CD14-positive monocyte (primary cell): ENCODE measurements at regions not wholly inside any gene's neighbourhood (a gene's known extent, or its start where the extent isn't known, plus 50 kb on each side); places are given as distances from the start of the nearest gene placed in this dataset.
"Not testable (repeated sequence)": the region's sequence is repeated elsewhere in the genome, so short reads cannot be mapped to it uniquely, and the experiment has no call there.

Experiments
- DNase-seq, 3 donors: peaks; one replicate each; pipeline ENCODE4 v3.0.0-alpha.2; 2011 to 2022
- H2AFZ ChIP-seq: 2 replicates; pipeline ENCODE4 v1.6.0; 2012; ENCODE audit warnings: mild to moderate bottlenecking, low read depth, low read length, inconsistent platforms; ENCODE audit not compliant: insufficient read depth, poor library complexity, severe bottlenecking
- H3K27ac ChIP-seq, 2 donors: 1 replicate in 1 of 2; 2 replicates in 1 of 2; pipeline ENCODE4 v1.5.1; 2012 to 2013; ENCODE audit warnings: low read length in 2 of 2, control low read depth in 1 of 2, inconsistent platforms in 1 of 2, low read depth in 1 of 2, mild to moderate bottlenecking in 1 of 2
- H3K27me3 ChIP-seq, 2 donors: one replicate each; pipeline versions ENCODE4 v1.6.0 to v1.6.1; 2011 to 2013; ENCODE audit warnings: low read length in 2 of 2; ENCODE audit not compliant: control insufficient read depth in 2 of 2, insufficient read depth in 2 of 2
- H3K36me3 ChIP-seq, 2 donors: replicated peaks in 1 of 2; 1 replicate in 1 of 2; 2 replicates in 1 of 2; pipeline versions ENCODE4 v1.5.1 to v1.6.1; 2012 to 2013; ENCODE audit warnings: low read length in 2 of 2, control low read depth in 1 of 2, inconsistent platforms in 1 of 2, mild to moderate bottlenecking in 1 of 2; ENCODE audit not compliant: insufficient read depth in 2 of 2, control insufficient read depth in 1 of 2
- H3K4me1 ChIP-seq, 2 donors: 1 replicate in 1 of 2; 2 replicates in 1 of 2; pipeline versions ENCODE4 v1.5.1 to v1.6.1; 2012 to 2013; ENCODE audit warnings: low read length in 2 of 2, control low read depth in 1 of 2, inconsistent platforms in 1 of 2, mild to moderate bottlenecking in 1 of 2, moderate library complexity in 1 of 2; ENCODE audit not compliant: insufficient read depth in 2 of 2, control insufficient read depth in 1 of 2
- H3K4me2 ChIP-seq: replicated peaks from 2 replicates; pipeline ENCODE3; 2012; ENCODE audit warnings: low read length, moderate library complexity, mild to moderate bottlenecking; ENCODE audit not compliant: poor library complexity, severe bottlenecking; ENCODE audit errors: extremely low read depth
- H3K4me3 ChIP-seq, 3 experiments: fragments of 200-600 bp in 1 of 3; sonication (generic) in 1 of 3; replicated peaks in 1 of 3; 1 replicate in 2 of 3; 2 replicates in 1 of 3; pipeline ENCODE4 v1.5.1; 2011 to 2013; ENCODE audit warnings: low read length in 3 of 3, mild to moderate bottlenecking in 3 of 3, control low read depth in 2 of 3, low read depth in 2 of 3, inconsistent platforms in 1 of 3, moderate library complexity in 1 of 3
- H3K79me2 ChIP-seq: 2 replicates; pipeline ENCODE4 v1.6.0; 2012; ENCODE audit warnings: mild to moderate bottlenecking, control low read depth, inconsistent platforms, low read length, moderate library complexity; ENCODE audit not compliant: insufficient read depth
- H3K9ac ChIP-seq: 2 replicates; pipeline ENCODE4 v1.6.0; 2017; ENCODE audit warnings: low read length, mild to moderate bottlenecking; ENCODE audit not compliant: insufficient read depth, poor library complexity, severe bottlenecking
- H3K9me3 ChIP-seq, 2 donors: replicated peaks in 1 of 2; 1 replicate in 1 of 2; 2 replicates in 1 of 2; pipeline versions ENCODE4 v1.5.1 to v1.6.1; 2012 to 2013; ENCODE audit warnings: low read length in 2 of 2, control low read depth in 1 of 2; ENCODE audit not compliant: control insufficient read depth in 1 of 2, insufficient read depth in 1 of 2
- H4K20me1 ChIP-seq: 2 replicates; pipeline ENCODE4 v1.6.0; 2012; ENCODE audit warnings: mild to moderate bottlenecking, low read length, control low read depth, moderate library complexity; ENCODE audit not compliant: insufficient read depth
- H3K27ac Mint-ChIP-seq, 7 donors: one replicate each; pipeline ENCODE4 v1.8.0; 2020; ENCODE audit warnings: mild to moderate bottlenecking in 7 of 7, mixed read lengths in 7 of 7, moderate library complexity in 6 of 7, inconsistent platforms in 2 of 7
- H3K27me3 Mint-ChIP-seq, 3 donors: one replicate each; pipeline ENCODE4 v1.8.0; 2021 to 2022; ENCODE audit warnings: low read depth in 3 of 3, mild to moderate bottlenecking in 3 of 3, mixed read lengths in 3 of 3, moderate library complexity in 3 of 3, inconsistent platforms in 1 of 3
- H3K36me3 Mint-ChIP-seq, 2 donors: one replicate each; pipeline ENCODE4 v1.8.0; 2020; ENCODE audit warnings: mixed read lengths in 2 of 2, inconsistent platforms in 1 of 2, mild to moderate bottlenecking in 1 of 2
- H3K4me1 Mint-ChIP-seq: one replicate; pipeline ENCODE4 v1.8.0; 2020; ENCODE audit warnings: mild to moderate bottlenecking, mixed read lengths
- H3K4me3 Mint-ChIP-seq, 2 donors: one replicate each; pipeline ENCODE4 v1.8.0; 2020; ENCODE audit warnings: mild to moderate bottlenecking in 2 of 2, mixed read lengths in 2 of 2, moderate library complexity in 1 of 2
- H3K9me3 Mint-ChIP-seq, 7 donors: one replicate each; pipeline ENCODE4 v1.8.0; 2020 to 2022; ENCODE audit warnings: mixed read lengths in 7 of 7, mild to moderate bottlenecking in 6 of 7, moderate library complexity in 6 of 7, inconsistent platforms in 2 of 7
- WGBS: methylation state at CpG from one replicate; pipeline ENCODE4 v1.1.5; 2013; ENCODE audit warnings: missing lambda C conversion rate; ENCODE audit not compliant: insufficient coverage; 5-methylcytosine and 5-hydroxymethylcytosine counted together
- intact Hi-C, 2 donors: fragments of 100-400 bp; cut with micrococcal nuclease; formaldehyde crosslinking; loops; one replicate each; pipeline versions ENCODE4 v1.15.0 to v1.15.1; 2023
- TF ChIP-seq, protein P1 (sequence below): fragments of 200-600 bp; IDR thresholded peaks from one replicate; pipeline ENCODE4 v1.8.0; 2022; ENCODE audit warnings: antibody characterized with exemption, mild to moderate bottlenecking

DNA sequence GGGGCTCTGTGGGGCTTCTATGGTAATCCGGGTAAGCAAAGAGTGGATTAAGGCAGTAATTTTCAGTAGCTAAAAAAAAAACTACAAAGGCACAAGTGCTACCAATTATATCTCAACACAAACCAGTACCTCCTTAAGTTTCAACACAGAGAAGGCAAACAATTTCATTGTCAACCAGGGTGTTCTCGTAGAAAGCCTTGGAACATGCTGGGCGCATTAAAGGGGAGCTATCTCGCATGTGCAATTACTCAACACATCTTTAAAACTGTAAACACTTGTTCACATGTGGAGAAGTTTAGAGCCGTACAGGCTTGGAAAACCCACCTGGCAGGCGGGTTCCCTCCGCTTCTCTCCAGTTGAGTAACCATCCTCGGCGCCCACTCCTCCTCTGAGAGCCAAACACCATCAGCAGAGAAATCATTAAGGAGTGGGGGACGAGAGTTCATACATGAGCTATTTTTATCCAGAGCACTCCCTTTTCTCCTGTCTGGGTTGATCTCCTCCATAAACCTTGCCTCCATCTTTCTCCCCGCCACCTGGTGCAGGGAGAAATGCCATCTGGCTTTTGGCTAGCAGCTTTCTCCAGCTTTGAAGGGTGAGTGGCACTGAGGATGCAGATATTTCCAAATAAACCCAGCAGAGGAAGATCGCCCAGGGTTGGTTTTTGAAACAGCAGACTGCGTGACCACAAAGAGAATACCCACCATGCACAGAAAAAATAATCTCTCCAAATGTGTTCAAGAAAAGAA, 287.1 kb downstream of the WDR11 start:
- 100% methylated on average over 1 of the region's 13 CpGs for WGBS
- H4K20me1 ChIP-seq = no peaks in the 10 kb centered on the region
- Mint-ChIP-seq H3K27me3 (peaks cover 0 to 6% (median 0%) of the 10 kb centered on the region in 3 donors), H3K36me3 (no peaks in the 10 kb centered on the region), H3K4me3 (no peak overlapping the region), H3K27ac (no peak overlapping the region), H3K9me3 (peaks cover 3 to 17% (median 13%) of the 10 kb centered on the region in 7 donors), H3K4me1 (no peaks in the 10 kb centered on the region)
- no peak for DNase-seq
- no peaks in the 10 kb centered on the region for H3K4me1 ChIP-seq
- H3K4me2 ChIP-seq = no peak overlapping the region
- intact Hi-C loops = no loop called here
- H3K36me3 ChIP-seq = no peaks in the 10 kb centered on the region
- no peaks in the 10 kb centered on the region for H3K79me2 ChIP-seq
- H3K27me3 ChIP-seq = no peaks in the 10 kb centered on the region
- no peak overlapping the region for H3K9ac ChIP-seq
- no peak overlapping the region for H3K4me3 ChIP-seq
- TF ChIP-seq, protein P1, sequence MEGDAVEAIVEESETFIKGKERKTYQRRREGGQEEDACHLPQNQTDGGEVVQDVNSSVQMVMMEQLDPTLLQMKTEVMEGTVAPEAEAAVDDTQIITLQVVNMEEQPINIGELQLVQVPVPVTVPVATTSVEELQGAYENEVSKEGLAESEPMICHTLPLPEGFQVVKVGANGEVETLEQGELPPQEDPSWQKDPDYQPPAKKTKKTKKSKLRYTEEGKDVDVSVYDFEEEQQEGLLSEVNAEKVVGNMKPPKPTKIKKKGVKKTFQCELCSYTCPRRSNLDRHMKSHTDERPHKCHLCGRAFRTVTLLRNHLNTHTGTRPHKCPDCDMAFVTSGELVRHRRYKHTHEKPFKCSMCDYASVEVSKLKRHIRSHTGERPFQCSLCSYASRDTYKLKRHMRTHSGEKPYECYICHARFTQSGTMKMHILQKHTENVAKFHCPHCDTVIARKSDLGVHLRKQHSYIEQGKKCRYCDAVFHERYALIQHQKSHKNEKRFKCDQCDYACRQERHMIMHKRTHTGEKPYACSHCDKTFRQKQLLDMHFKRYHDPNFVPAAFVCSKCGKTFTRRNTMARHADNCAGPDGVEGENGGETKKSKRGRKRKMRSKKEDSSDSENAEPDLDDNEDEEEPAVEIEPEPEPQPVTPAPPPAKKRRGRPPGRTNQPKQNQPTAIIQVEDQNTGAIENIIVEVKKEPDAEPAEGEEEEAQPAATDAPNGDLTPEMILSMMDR = no peak
- no peak overlapping the region for H3K27ac ChIP-seq
- no peak overlapping the region for H2AFZ ChIP-seq
- H3K9me3 ChIP-seq = peaks cover 2 to 3% of the 10 kb centered on the region in 2 donors

DNA sequence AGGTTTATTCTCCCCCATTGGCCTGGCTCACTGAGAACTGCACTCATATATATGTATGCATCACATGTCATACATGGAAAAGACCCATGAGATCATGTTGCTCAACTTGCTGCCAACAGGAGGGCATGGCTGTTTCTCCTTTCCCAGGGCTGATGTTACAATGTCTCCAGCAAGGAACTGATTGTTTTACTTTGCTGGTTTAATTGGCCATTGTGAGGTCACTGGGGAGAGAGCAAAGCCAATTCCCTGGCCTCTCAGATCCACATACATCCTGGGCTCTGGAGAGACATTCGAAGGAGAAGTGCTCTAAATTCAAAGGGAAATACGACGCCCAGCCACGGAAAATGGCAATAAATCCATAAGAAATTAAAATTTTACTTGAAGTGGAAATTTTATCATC, 287.8 kb downstream of the WDR11 start:
- intact Hi-C loops = no loop called here
- H3K27me3 ChIP-seq = no peaks in the 10 kb centered on the region
- no peak overlapping the region for H3K4me2 ChIP-seq
- no peak overlapping the region for H3K4me3 ChIP-seq
- no peak for DNase-seq
- no peaks in the 10 kb centered on the region for H4K20me1 ChIP-seq
- Mint-ChIP-seq H3K27me3 (peaks cover 0 to 1% (median 0%) of the 10 kb centered on the region in 3 donors), H3K4me3 (no peak overlapping the region), H3K4me1 (no peaks in the 10 kb centered on the region), H3K9me3 (peaks cover 3 to 20% (median 13%) of the 10 kb centered on the region in 7 donors), H3K27ac (no peak overlapping the region), H3K36me3 (no peaks in the 10 kb centered on the region)
- no peak overlapping the region for H3K27ac ChIP-seq
- H3K79me2 ChIP-seq = no peaks in the 10 kb centered on the region
- H3K36me3 ChIP-seq = no peaks in the 10 kb centered on the region
- no peaks in the 10 kb centered on the region for H3K4me1 ChIP-seq
- H3K9me3 ChIP-seq = peaks cover 9 to 10% of the 10 kb centered on the region in 2 donors
- no peak overlapping the region for H2AFZ ChIP-seq
- TF ChIP-seq, protein P1 = no peak
- H3K9ac ChIP-seq = no peak overlapping the region
- WGBS = no CpG with 5 or more reads among the region's 4 CpGs

DNA sequence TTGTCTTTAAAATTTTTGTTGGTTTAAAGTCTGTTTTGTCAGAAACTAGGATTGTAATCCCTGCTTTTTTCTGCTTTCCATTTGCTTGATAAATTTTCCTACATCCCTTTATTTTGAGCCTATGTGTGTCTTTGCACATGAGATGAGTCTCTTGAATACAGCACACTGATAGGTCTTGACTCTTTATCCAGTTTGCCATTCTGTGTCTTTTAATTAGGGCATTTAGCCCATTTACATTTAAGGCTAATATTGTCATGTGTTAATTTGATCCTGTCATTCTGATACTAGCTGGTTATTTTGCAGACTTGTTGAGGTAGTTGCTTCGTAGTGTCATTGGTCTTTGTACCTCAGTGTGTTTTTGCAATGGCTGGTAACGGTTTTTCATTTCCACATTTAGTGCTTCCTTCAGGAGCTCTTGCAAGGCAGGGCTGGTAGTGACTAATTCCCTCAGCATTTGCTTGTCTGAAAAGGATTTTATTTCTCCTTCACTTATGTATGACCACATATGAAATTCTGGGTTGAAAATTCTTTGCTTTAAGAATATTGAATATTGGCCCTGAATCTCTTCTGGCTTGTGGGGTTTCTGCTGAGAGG, 294.7 kb downstream of the WDR11 start:
- H3K4me1 Mint-ChIP-seq, H3K4me2 ChIP-seq, H3K4me3 Mint-ChIP-seq, H3K79me2 ChIP-seq, H3K36me3 Mint-ChIP-seq, intact Hi-C loops, H2AFZ ChIP-seq, DNase-seq, H3K27ac ChIP-seq, H4K20me1 ChIP-seq, H3K27me3 Mint-ChIP-seq, H3K27me3 ChIP-seq, H3K4me1 ChIP-seq, H3K4me3 ChIP-seq, H3K9ac ChIP-seq, H3K36me3 ChIP-seq, H3K27ac Mint-ChIP-seq: not testable (repeated sequence)
- H3K9me3 Mint-ChIP-seq = peaks cover 15 to 47% (median 25%) of the 10 kb centered on the region in 7 donors
- no CpG with 5 or more reads among the region's 2 CpGs for WGBS
- H3K9me3 ChIP-seq = peaks cover 9 to 25% of the 10 kb centered on the region in 2 donors
